AG09309 (cell line): ENCODE measurements at regions not wholly inside any gene's neighbourhood (a gene's known extent, or its start where the extent isn't known, plus 50 kb on each side); places are given as distances from the start of the nearest gene placed in this dataset.

Experiments
- DNase-seq: peaks from one replicate; pipeline ENCODE4 v3.0.0-alpha.2; 2010; ENCODE audit warnings: low read depth
- H3K4me3 ChIP-seq: 2 replicates; pipeline ENCODE4 v1.5.1; 2011; ENCODE audit warnings: mild to moderate bottlenecking, low read depth, low read length, moderate library complexity; ENCODE audit not compliant: control insufficient read depth
- CTCF ChIP-seq: IDR thresholded peaks from 2 replicates; pipeline ENCODE4 v1.5.1; 2011; ENCODE audit warnings: mild to moderate bottlenecking, low read depth, low read length, inconsistent platforms; ENCODE audit not compliant: insufficient read depth, control insufficient read depth; ENCODE audit errors: missing control alignments

DNA sequence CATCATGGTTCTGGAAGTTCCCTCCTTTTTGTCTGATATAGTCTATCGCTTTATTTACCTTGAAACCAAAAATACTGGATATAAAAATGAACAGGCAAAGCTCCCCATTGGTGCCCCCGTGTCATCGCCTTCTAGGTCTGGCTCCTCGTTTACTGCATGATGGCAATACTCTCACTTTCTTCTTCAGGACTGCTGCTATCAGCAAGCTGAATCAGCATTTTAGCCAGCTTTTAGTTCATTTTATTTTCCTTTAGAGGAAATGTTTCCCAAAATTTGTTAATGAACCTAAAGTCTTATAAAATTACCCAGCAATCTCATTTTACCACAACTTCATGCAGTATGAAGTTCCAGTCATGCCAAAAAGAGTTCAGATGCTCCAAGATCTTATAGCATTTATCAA is 80.5 kb downstream of the ZIC3 start:
- TF ChIP-seq CTCF, result no peak
- no peak for DNase-seq
- H3K4me3 ChIP-seq, result no peak overlapping the region

GRCh38 chrX:137651647-137652046 is 85.7 kb downstream of the ZIC3 start:
- no peak for DNase-seq
- H3K4me3 ChIP-seq, result no peak overlapping the region
- TF ChIP-seq CTCF, result no peak

- DNase-seq, result no peak
- TF ChIP-seq CTCF, result no peak
- H3K4me3 ChIP-seq, result no peak overlapping the region
Observed at GRCh38 chrX:137652086-137652485, 86.2 kb downstream of the ZIC3 start.

DNA sequence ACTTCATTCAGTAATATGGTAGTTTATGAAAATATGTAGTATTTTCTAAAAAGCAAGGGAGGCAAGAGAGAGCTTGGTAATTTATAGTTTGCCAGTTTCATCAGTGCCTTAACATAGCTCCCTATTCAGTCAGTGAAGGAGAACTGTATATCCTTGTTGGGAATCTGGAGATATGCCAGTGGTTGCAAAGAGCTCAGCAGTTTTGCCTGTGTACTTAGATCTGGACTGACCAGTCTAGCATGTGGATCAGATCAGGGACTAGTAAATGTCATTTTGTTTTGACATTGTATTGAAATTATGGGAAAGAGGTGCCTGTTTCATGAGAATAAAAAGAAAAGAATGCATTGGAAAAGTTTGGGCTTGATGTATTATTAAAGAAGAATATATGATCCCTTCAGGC is 88.6 kb downstream of the ZIC3 start:
- DNase-seq, result no peak
- no peak overlapping the region for H3K4me3 ChIP-seq

DNA sequence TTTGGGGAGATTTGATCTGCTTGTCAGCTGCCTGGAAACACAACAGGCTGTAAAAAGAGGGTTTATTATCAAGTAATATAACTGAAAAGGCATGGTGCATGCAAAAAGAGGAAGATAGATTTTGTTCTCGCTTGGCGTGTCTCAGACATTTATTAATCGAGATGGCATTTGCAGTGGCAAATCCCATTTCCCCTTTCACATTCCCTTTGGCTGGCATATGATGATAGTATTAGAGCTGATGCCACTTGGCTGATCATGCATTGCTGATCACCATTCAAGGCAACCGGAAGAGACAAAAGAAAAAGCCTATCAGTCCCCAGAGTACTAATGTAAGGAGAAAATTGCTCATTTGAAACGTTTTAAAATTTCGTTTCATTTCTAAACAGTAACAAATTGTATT is 101.8 kb downstream of the ZIC3 start:
- no peak for TF ChIP-seq CTCF
- no peak for DNase-seq
- no peak overlapping the region for H3K4me3 ChIP-seq

More for the DNA sequence above, 88.6 kb downstream of the ZIC3 start:
- TF ChIP-seq CTCF, result no peak

DNA sequence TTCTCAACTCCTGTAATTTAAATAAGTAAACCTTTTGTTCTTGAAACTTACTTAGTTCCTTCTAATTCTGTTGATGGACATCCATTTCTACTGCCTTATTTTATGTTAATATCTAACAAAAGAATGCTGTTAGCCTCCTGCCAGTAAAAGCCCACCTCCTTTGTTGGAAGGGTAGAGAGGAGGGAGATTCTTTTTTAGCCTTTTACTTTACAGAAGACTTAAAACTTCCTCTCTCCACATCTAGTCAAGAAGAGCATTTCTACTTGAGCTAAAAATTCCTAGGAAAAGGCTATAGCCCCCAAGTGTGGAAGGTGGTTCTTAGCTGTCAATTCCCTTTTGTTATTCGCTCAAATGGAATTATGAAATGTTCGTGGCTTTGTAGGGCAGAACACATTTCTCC is 118.7 kb downstream of the ZIC3 start:
- no peak overlapping the region for H3K4me3 ChIP-seq
- TF ChIP-seq CTCF, result no peak
- no peak for DNase-seq

DNA sequence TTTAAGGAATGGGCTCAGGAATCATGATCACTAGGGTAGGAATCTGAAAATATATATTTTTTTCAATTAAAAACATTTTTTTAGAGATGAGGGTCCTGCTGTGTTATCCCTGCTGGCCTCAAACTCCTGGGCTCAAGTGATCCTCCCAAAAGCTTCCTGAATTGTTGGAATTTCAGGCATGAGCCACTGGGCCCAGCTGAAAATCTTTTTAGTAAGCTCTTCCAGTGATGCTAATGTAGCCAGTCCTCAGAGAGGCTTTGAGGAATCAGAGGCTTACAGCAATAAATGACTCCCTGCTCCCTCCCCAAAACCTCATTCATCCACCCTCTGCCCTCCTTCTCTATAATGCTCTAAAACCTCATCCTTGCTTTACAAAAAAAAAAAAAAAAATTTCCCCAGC is 129.5 kb downstream of the ZIC3 start:
- H3K4me3 ChIP-seq, result no peak overlapping the region
- DNase-seq, result no peak
- no peak for TF ChIP-seq CTCF
